ENCODE measurements at regions not wholly inside any gene's neighbourhood (a gene's known extent, or its start where the extent isn't known, plus 50 kb on each side); places are given as distances from the start of the nearest gene placed in this dataset.

DNA sequence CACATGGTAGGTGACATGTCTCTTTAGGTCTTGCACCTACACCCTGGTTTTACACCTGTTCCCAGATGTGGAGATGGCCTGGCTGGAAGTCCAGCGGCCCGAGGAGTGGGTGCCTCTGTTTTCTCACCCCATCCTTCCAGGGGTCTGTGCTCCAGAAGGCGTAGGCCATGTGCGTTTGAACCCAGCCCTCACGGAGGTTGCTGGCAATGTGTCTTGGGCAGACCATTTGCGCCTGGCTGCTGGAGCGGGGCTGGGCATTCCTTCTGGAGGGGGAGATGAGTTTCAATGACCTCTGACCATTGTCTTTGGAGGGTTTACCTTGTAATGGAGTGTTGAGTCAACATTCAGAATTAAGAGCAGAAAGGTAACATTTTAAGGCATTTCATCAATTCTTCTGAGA is 54.8 kb upstream of the ZNF536 start:
- Histone ChIP-seq H2AFZ (ENCODE audit: low read depth, low read length, poor library complexity, severe bottlenecking) (no peak overlapping the region), H4K20me1 (ENCODE audit: insufficient read depth) (no peaks in the 10 kb centered on the region), H3K9ac (ENCODE audit: low read length) (no peak overlapping the region), H3K4me3 (replicated peaks in 1 of 2; ENCODE audit: low read depth in 1 of 2, low read length in 2 of 2) (no peak overlapping the region), H3K4me1 (ENCODE audit: control insufficient read depth in 1 of 2, insufficient read depth in 2 of 2, low read length in 2 of 2) (no peaks in the 10 kb centered on the region), H3K4me2 (ENCODE audit: low read length) (no peak overlapping the region), H3K79me2 (ENCODE audit: insufficient read depth, low read length) (no peaks in the 10 kb centered on the region), H3K9me3 (ENCODE audit: control insufficient read depth in 1 of 2, insufficient read depth in 1 of 2, low read depth in 1 of 2, low read length in 2 of 2) (no peaks in the 10 kb centered on the region), H3K9me2 (ENCODE audit: insufficient read depth) (no peaks in the 10 kb centered on the region), H3K27me3 (ENCODE audit: insufficient read depth, low read length) (peaks cover 23% of the 10 kb centered on the region), H3K27ac (ENCODE audit: low read depth, low read length) (no peak overlapping the region), H3K36me3 (ENCODE audit: control insufficient read depth in 1 of 2, insufficient read depth in 2 of 2, low read length in 2 of 2) (no peaks in the 10 kb centered on the region)
- intact Hi-C loops (cut with micrococcal nuclease) = no loop called here
- ChIA-PET CTCF (no interaction called here), POLR2A (no interaction called here), RAD21 (ENCODE audit: low non-redundant PET in 1 of 2, low total read pairs in 2 of 2, uncharacterized antibody in 2 of 2, unreplicated experiment in 2 of 2) (no interaction called here)
- ATAC-seq (no peak), DNase-seq (ENCODE audit: low read depth, low spot score) (no peak)
- TF ChIP-seq EGR1 (IDR thresholded peaks at IDR 0.05; ENCODE audit: low read depth) = no peak
- no peak for TF ChIP-seq RAD21 (IDR thresholded peaks at IDR 0.05; ENCODE audit: low read depth)
- no peak for TF ChIP-seq ZNF274 (IDR thresholded peaks at IDR 0.05; ENCODE audit: low read depth, low read length)
- TF ChIP-seq CEBPB (IDR thresholded peaks at IDR 0.05; ENCODE audit: low read depth) = no peak
- TF ChIP-seq SRF (IDR thresholded peaks at IDR 0.05; ENCODE audit: low read depth) = no peak
- TF ChIP-seq SIN3A (IDR thresholded peaks at IDR 0.05; ENCODE audit: low read depth) = no peak
- TF ChIP-seq EZH2phosphoT487 (IDR thresholded peaks at IDR 0.05; ENCODE audit: borderline replicate concordance) = no peak
- TF ChIP-seq YY1 (IDR thresholded peaks at IDR 0.05; ENCODE audit: extremely low read depth, insufficient replicate concordance, low read depth, low read length) = no peak
- TF ChIP-seq ZBTB33 (IDR thresholded peaks at IDR 0.05; ENCODE audit: extremely low read depth, insufficient replicate concordance, low read length) = no peak
- TF ChIP-seq, protein P1, sequence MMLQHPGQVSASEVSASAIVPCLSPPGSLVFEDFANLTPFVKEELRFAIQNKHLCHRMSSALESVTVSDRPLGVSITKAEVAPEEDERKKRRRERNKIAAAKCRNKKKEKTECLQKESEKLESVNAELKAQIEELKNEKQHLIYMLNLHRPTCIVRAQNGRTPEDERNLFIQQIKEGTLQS (IDR thresholded peaks at IDR 0.05) = no peak
- no peak for TF ChIP-seq POLR2A (IDR thresholded peaks at IDR 0.05; ENCODE audit: borderline replicate concordance, extremely low read depth, insufficient read depth, insufficient read length)
- no peak for TF ChIP-seq POLR2AphosphoS5 (IDR thresholded peaks at IDR 0.05; ENCODE audit: low read depth, low read length)
- BruUV-seq (replicated peaks) = no TSS peak
